Ovary (tissue), 7 donors: ENCODE measurements at regions not wholly inside any gene's neighbourhood (a gene's known extent, or its start where the extent isn't known, plus 50 kb on each side); places are given as distances from the start of the nearest gene placed in this dataset.

Source experiments
- DNase-seq, 5 donors: peaks; one replicate each; pipeline ENCODE4 v3.0.0-alpha.2; 2019 to 2020
- H3K27ac ChIP-seq, 2 donors: fragments of 200-600 bp; one replicate each; pipeline versions ENCODE4 v1.5.1 to v1.8.0; 2019 to 2022
- H3K27me3 ChIP-seq: fragments of 200-600 bp; one replicate; pipeline ENCODE4 v1.8.0; 2022
- H3K36me3 ChIP-seq: fragments of 200-600 bp; sonication (generic); one replicate; pipeline ENCODE4 v1.5.1; 2019
- H3K4me1 ChIP-seq: one replicate; pipeline ENCODE4 v1.8.1; 2013; ENCODE audit warnings: mild to moderate bottlenecking, moderate library complexity; ENCODE audit not compliant: insufficient read depth
- H3K4me3 ChIP-seq: fragments of 200-600 bp; sonication (generic); one replicate; pipeline ENCODE4 v1.5.1; 2017
- H3K9me3 ChIP-seq, 2 donors: fragments of 200-600 bp in 1 of 2; sonication (generic) in 1 of 2; one replicate each; pipeline versions ENCODE4 v1.5.1 to v1.8.1; 2013 to 2019; ENCODE audit warnings: mild to moderate bottlenecking in 1 of 2, moderate library complexity in 1 of 2
- CTCF ChIP-seq, 3 donors: fragments of 450-650 bp in 2 of 3; fragments of 200-600 bp in 1 of 3; IDR thresholded peaks; one replicate each; pipeline versions ENCODE4 v1.5.1 to v1.8.0; 2016 to 2022; ENCODE audit warnings: antibody characterized with exemption in 3 of 3, mild to moderate bottlenecking in 1 of 3
- EP300 ChIP-seq: sonication (generic); formaldehyde crosslinking; IDR thresholded peaks from one replicate; pipeline ENCODE4 v1.6.1; 2017; ENCODE audit warnings: antibody characterized with exemption
- POLR2A ChIP-seq: fragments of 450-650 bp; IDR thresholded peaks from one replicate; pipeline ENCODE4 v1.6.1; 2017; ENCODE audit warnings: antibody characterized with exemption, mild to moderate bottlenecking, moderate library complexity
- WGBS, 3 donors: extraction: QIAGEN DNeasy Blood & Tissue Kit in 1 of 3; methylation state at CpG; one replicate each; pipeline versions ENCODE4 v1.1.5 to v1.1.7; 2013 to 2017; 5-methylcytosine and 5-hydroxymethylcytosine counted together
- intact Hi-C, 4 donors: fragments of 100-400 bp; cut with DNase I; formaldehyde crosslinking; loops; one replicate each; pipeline versions ENCODE4 v1.11.0 to v1.15.1; 2022 to 2023
- donor health status: DM: no; HTN: no; CAD: no; lungs with moderate emphysema.
- donor health status: DM: no; HTN: no; CAD: no.
- donor health status: Bipolar disorder and iron deficiency.
- donor health status: DM: no; HTN: no; CAD: no.
- donor health status: DM: yes; HTN: yes; CAD: no.

GRCh38 chr6:140768133-140768532 is 1364.6 kb upstream of the GJE1 start:
- intact Hi-C loops = no loop called here

GRCh38 chr6:140766999-140767398 is 1365.7 kb upstream of the GJE1 start:
- no peak for DNase-seq
- H3K27me3 ChIP-seq = no peaks in the 10 kb centered on the region
- no peak for TF ChIP-seq EP300
- no peak for TF ChIP-seq CTCF (IDR thresholded peaks at IDR 0.05)
- no peak for TF ChIP-seq POLR2A
- intact Hi-C loops = no loop called here
- H3K4me3 ChIP-seq = no peak overlapping the region
- H3K36me3 ChIP-seq = no peaks in the 10 kb centered on the region
- no peaks in the 10 kb centered on the region for H3K9me3 ChIP-seq
- WGBS, 3 donors = 81 to 91% (median 87%) methylated on average over 2 of the region's 2 CpGs
- no peaks in the 10 kb centered on the region for H3K4me1 ChIP-seq
- H3K27ac ChIP-seq = no peak overlapping the region

More at GRCh38 chr6:140768133-140768532, 1364.6 kb upstream of the GJE1 start:
- Histone ChIP-seq H3K4me1 (no peaks in the 10 kb centered on the region), H3K36me3 (no peaks in the 10 kb centered on the region), H3K4me3 (no peak overlapping the region), H3K27me3 (no peaks in the 10 kb centered on the region), H3K9me3 (no peaks in the 10 kb centered on the region), H3K27ac (no peak overlapping the region)
- 97 to 99% (median 98%) methylated on average over 3 of the region's 3 CpGs for WGBS, 3 donors
- TF ChIP-seq POLR2A (no peak), CTCF (IDR thresholded peaks at IDR 0.05) (no peak), EP300 (no peak)
- no peak for DNase-seq

- Histone ChIP-seq H3K9me3 (no peaks in the 10 kb centered on the region), H3K36me3 (no peaks in the 10 kb centered on the region), H3K27me3 (no peaks in the 10 kb centered on the region), H3K4me1 (no peaks in the 10 kb centered on the region), H3K4me3 (no peak overlapping the region), H3K27ac (no peak overlapping the region)
- intact Hi-C loops = no loop called here
- TF ChIP-seq POLR2A = no peak
- no peak for TF ChIP-seq CTCF (IDR thresholded peaks at IDR 0.05)
- TF ChIP-seq EP300 = no peak
- no peak for DNase-seq
- WGBS, 3 donors = 67 to 68% (median 68%) methylated on average over 3 of the region's 3 CpGs
These were observed 1374.4 kb upstream of the GJE1 start for GRCh38 chr6:140758169-140758877.

- H3K27me3 ChIP-seq = no peaks in the 10 kb centered on the region
- intact Hi-C loops = no loop called here
- WGBS, 3 donors = 88 to 95% (median 90%) methylated on average over 1 of the region's 1 CpG
- H3K27ac ChIP-seq = no peak overlapping the region
- H3K4me3 ChIP-seq = no peak overlapping the region
- no peaks in the 10 kb centered on the region for H3K9me3 ChIP-seq
- no peak for DNase-seq
- no peaks in the 10 kb centered on the region for H3K4me1 ChIP-seq
- no peaks in the 10 kb centered on the region for H3K36me3 ChIP-seq
- no peak for TF ChIP-seq CTCF (IDR thresholded peaks at IDR 0.05)
- TF ChIP-seq POLR2A = no peak
- no peak for TF ChIP-seq EP300
These were observed 1377.8 kb upstream of the CITED2 start for GRCh38 chr6:140752234-140752633.
